Cardiac muscle cell (in vitro differentiated cells and primary cell): ENCODE measurements at regions not wholly inside any gene's neighbourhood (a gene's known extent, or its start where the extent isn't known, plus 50 kb on each side); places are given as distances from the start of the nearest gene placed in this dataset.
"Not testable (repeated sequence)": the region's sequence is repeated elsewhere in the genome, so short reads cannot be mapped to it uniquely, and the experiment has no call there.

Experiments used
- DNase-seq, 2 donors: peaks; one replicate each; pipeline versions ENCODE4 v3.0.0 to v3.0.0-alpha.2; 2010 to 2017; ENCODE audit warnings: low read depth in 1 of 2, low spot score in 1 of 2
- H3K27ac ChIP-seq: fragments of 200-600 bp; sonication (generic); 2 replicates; pipeline ENCODE4 v1.5.1; 2016
- H3K27me3 ChIP-seq: fragments of 200-600 bp; sonication (generic); 2 replicates; pipeline ENCODE4 v1.6.0; 2016; ENCODE audit warnings: control low read depth
- H3K36me3 ChIP-seq: fragments of 200-600 bp; sonication (generic); 2 replicates; pipeline ENCODE4 v1.5.1; 2016; ENCODE audit warnings: control low read depth
- H3K4me1 ChIP-seq: fragments of 200-600 bp; sonication (generic); 2 replicates; pipeline ENCODE4 v1.8.1; 2017; ENCODE audit warnings: low read depth, mild to moderate bottlenecking, mixed run types
- H3K4me3 ChIP-seq: fragments of 200-600 bp; sonication (generic); 2 replicates; pipeline ENCODE4 v1.5.1; 2016; ENCODE audit warnings: mild to moderate bottlenecking
- H3K9me3 ChIP-seq: fragments of 200-600 bp; sonication (generic); 2 replicates; pipeline ENCODE4 v1.5.1; 2017; ENCODE audit warnings: low read depth, mild to moderate bottlenecking, control low read depth

GRCh38 chr2:111412841-111413650, 292.3 kb downstream of the BCL2L11 start:
- H3K4me1 ChIP-seq, H3K27ac ChIP-seq, H3K4me3 ChIP-seq, DNase-seq, H3K27me3 ChIP-seq, H3K36me3 ChIP-seq, H3K9me3 ChIP-seq: not testable (repeated sequence)

- not testable (repeated sequence) for H3K27me3 ChIP-seq, DNase-seq, H3K9me3 ChIP-seq, H3K4me1 ChIP-seq, H3K4me3 ChIP-seq, H3K27ac ChIP-seq, H3K36me3 ChIP-seq
Observed at GRCh38 chr2:111413950-111414349, 293.2 kb downstream of the BCL2L11 start.

GRCh38 chr2:111415765-111416743, 295.3 kb downstream of the BCL2L11 start:
- DNase-seq, H3K4me3 ChIP-seq, H3K9me3 ChIP-seq, H3K27ac ChIP-seq, H3K4me1 ChIP-seq, H3K27me3 ChIP-seq, H3K36me3 ChIP-seq: not testable (repeated sequence)

- not testable (repeated sequence) for H3K36me3 ChIP-seq, H3K27ac ChIP-seq, H3K27me3 ChIP-seq, DNase-seq, H3K4me3 ChIP-seq, H3K4me1 ChIP-seq, H3K9me3 ChIP-seq
Observed at GRCh38 chr2:111417026-111417425, 296.3 kb downstream of the BCL2L11 start.

- not testable (repeated sequence) for H3K27me3 ChIP-seq, DNase-seq, H3K27ac ChIP-seq, H3K4me1 ChIP-seq, H3K9me3 ChIP-seq, H3K4me3 ChIP-seq, H3K36me3 ChIP-seq
Observed at GRCh38 chr2:111418091-111418875, 297.6 kb downstream of the BCL2L11 start.

GRCh38 chr2:111420074-111420473, 299.4 kb downstream of the BCL2L11 start:
- H3K4me3 ChIP-seq, H3K36me3 ChIP-seq, H3K4me1 ChIP-seq, DNase-seq, H3K27ac ChIP-seq, H3K9me3 ChIP-seq, H3K27me3 ChIP-seq: not testable (repeated sequence)

GRCh38 chr2:111420835-111421234, 300.1 kb downstream of the BCL2L11 start:
- not testable (repeated sequence) for H3K27ac ChIP-seq, DNase-seq, H3K36me3 ChIP-seq

GRCh38 chr2:111421949-111422348, 301.2 kb downstream of the BCL2L11 start:
- not testable (repeated sequence) for H3K9me3 ChIP-seq

More at GRCh38 chr2:111420835-111421234, 300.1 kb downstream of the BCL2L11 start:
- not testable (repeated sequence) for H3K9me3 ChIP-seq, H3K27me3 ChIP-seq, H3K4me1 ChIP-seq, H3K4me3 ChIP-seq

GRCh38 chr2:111422562-111422961, 301.8 kb downstream of the BCL2L11 start:
- H3K27ac ChIP-seq, H3K27me3 ChIP-seq, H3K36me3 ChIP-seq, H3K4me1 ChIP-seq, H3K9me3 ChIP-seq, DNase-seq, H3K4me3 ChIP-seq: not testable (repeated sequence)

More at GRCh38 chr2:111421949-111422348, 301.2 kb downstream of the BCL2L11 start:
- not testable (repeated sequence) for H3K4me1 ChIP-seq, DNase-seq, H3K27ac ChIP-seq, H3K36me3 ChIP-seq, H3K27me3 ChIP-seq, H3K4me3 ChIP-seq

- H3K4me1 ChIP-seq, H3K4me3 ChIP-seq, H3K9me3 ChIP-seq, H3K27me3 ChIP-seq, DNase-seq, H3K36me3 ChIP-seq, H3K27ac ChIP-seq: not testable (repeated sequence)
Observed at GRCh38 chr2:111423184-111423583, 302.5 kb downstream of the BCL2L11 start.

- H3K27ac ChIP-seq, H3K4me3 ChIP-seq, DNase-seq, H3K9me3 ChIP-seq, H3K27me3 ChIP-seq, H3K36me3 ChIP-seq, H3K4me1 ChIP-seq: not testable (repeated sequence)
Observed at GRCh38 chr2:111424176-111424575, 303.5 kb downstream of the BCL2L11 start.

- DNase-seq, H3K27ac ChIP-seq, H3K4me3 ChIP-seq, H3K36me3 ChIP-seq, H3K27me3 ChIP-seq, H3K4me1 ChIP-seq, H3K9me3 ChIP-seq: not testable (repeated sequence)
Observed at GRCh38 chr2:111424851-111425309, 304.2 kb downstream of the BCL2L11 start.

- not testable (repeated sequence) for H3K4me3 ChIP-seq, H3K27ac ChIP-seq, H3K9me3 ChIP-seq, H3K36me3 ChIP-seq, H3K4me1 ChIP-seq, DNase-seq, H3K27me3 ChIP-seq
Observed at GRCh38 chr2:111425789-111426201, 305.1 kb downstream of the BCL2L11 start.
